Trophoblast cell (in vitro differentiated cells and primary cell): ENCODE measurements at regions not wholly inside any gene's neighbourhood (a gene's known extent, or its start where the extent isn't known, plus 50 kb on each side); places are given as distances from the start of the nearest gene placed in this dataset.

ENCODE experiments used
- DNase-seq, 2 donors: peaks; one replicate each; pipeline ENCODE4 v3.0.0-alpha.2; 2016
- H2AFZ ChIP-seq: 2 replicates; pipeline ENCODE4 v1.6.1; 2013; ENCODE audit warnings: low read length, moderate library complexity, mild to moderate bottlenecking; ENCODE audit not compliant: insufficient read depth, poor library complexity
- H2AK5ac ChIP-seq: 2 replicates; pipeline ENCODE4 v1.6.1; 2013; ENCODE audit warnings: mild to moderate bottlenecking, low read length
- H2BK120ac ChIP-seq: 2 replicates; pipeline ENCODE4 v1.6.1; 2013; ENCODE audit warnings: low read length, mild to moderate bottlenecking, moderate library complexity; ENCODE audit not compliant: insufficient read depth, poor library complexity
- H2BK12ac ChIP-seq: 2 replicates; pipeline ENCODE4 v1.6.1; 2013; ENCODE audit warnings: mild to moderate bottlenecking, low read length, moderate library complexity
- H2BK5ac ChIP-seq: 2 replicates; pipeline ENCODE4 v1.6.1; 2013; ENCODE audit warnings: low read length, low read depth, moderate library complexity, mild to moderate bottlenecking; ENCODE audit not compliant: poor library complexity
- H3K14ac ChIP-seq: 2 replicates; pipeline ENCODE4 v1.6.1; 2013; ENCODE audit warnings: mild to moderate bottlenecking, low read length
- H3K18ac ChIP-seq: 2 replicates; pipeline ENCODE4 v1.6.1; 2013; ENCODE audit warnings: mild to moderate bottlenecking, low read length
- H3K23ac ChIP-seq: 2 replicates; pipeline ENCODE4 v1.6.1; 2013; ENCODE audit warnings: low read length
- H3K27ac ChIP-seq: 2 replicates; pipeline ENCODE4 v1.5.1; 2013; ENCODE audit warnings: low read depth, mild to moderate bottlenecking, inconsistent platforms, low read length, moderate library complexity
- H3K27me3 ChIP-seq: 2 replicates; pipeline ENCODE4 v1.6.1; 2013; ENCODE audit warnings: inconsistent platforms, mild to moderate bottlenecking, low read length, moderate library complexity; ENCODE audit not compliant: insufficient read depth
- H3K36me3 ChIP-seq, 2 experiments: 1 replicate in 1 of 2; 2 replicates in 1 of 2; pipeline ENCODE4 v1.6.1; 2013; ENCODE audit warnings: low read length in 2 of 2, mild to moderate bottlenecking in 2 of 2, moderate library complexity in 1 of 2; ENCODE audit not compliant: insufficient read depth in 2 of 2, control insufficient read depth in 1 of 2
- H3K4ac ChIP-seq: 2 replicates; pipeline ENCODE4 v1.6.1; 2013; ENCODE audit warnings: low read depth, mild to moderate bottlenecking, low read length, moderate library complexity
- H3K4me1 ChIP-seq, 2 experiments: 1 replicate in 1 of 2; 2 replicates in 1 of 2; pipeline ENCODE4 v1.6.1; 2013; ENCODE audit warnings: low read length in 2 of 2, mild to moderate bottlenecking in 2 of 2, moderate library complexity in 1 of 2; ENCODE audit not compliant: insufficient read depth in 2 of 2, control insufficient read depth in 1 of 2
- H3K4me2 ChIP-seq: 2 replicates; pipeline ENCODE4 v1.6.1; 2013; ENCODE audit warnings: inconsistent platforms, mild to moderate bottlenecking, low read length, moderate library complexity
- H3K4me3 ChIP-seq: 2 replicates; pipeline ENCODE4 v1.5.1; 2013; ENCODE audit warnings: mild to moderate bottlenecking, low read depth, low read length, inconsistent platforms
- H3K79me1 ChIP-seq: one replicate; pipeline ENCODE4 v1.6.1; 2013; ENCODE audit warnings: low read length
- H3K79me2 ChIP-seq: 2 replicates; pipeline ENCODE4 v1.6.1; 2013; ENCODE audit warnings: low read length, mild to moderate bottlenecking; ENCODE audit not compliant: control insufficient read depth, insufficient read depth, poor library complexity
- H3K9ac ChIP-seq: 2 replicates; pipeline ENCODE4 v1.6.1; 2013; ENCODE audit warnings: mild to moderate bottlenecking, low read length
- H3K9me3 ChIP-seq: 2 replicates; pipeline ENCODE4 v1.6.1; 2013; ENCODE audit warnings: low read depth, mild to moderate bottlenecking, control low read depth, inconsistent platforms, low read length; ENCODE audit not compliant: insufficient read depth
- H4K12ac ChIP-seq: 2 replicates; pipeline ENCODE4 v1.6.1; 2013; ENCODE audit warnings: low read depth, mild to moderate bottlenecking, low read length, moderate library complexity
- H4K8ac ChIP-seq: 2 replicates; pipeline ENCODE4 v1.6.1; 2013; ENCODE audit warnings: low read depth, mild to moderate bottlenecking, low read length, moderate library complexity
- H4K91ac ChIP-seq: one replicate; pipeline ENCODE4 v1.6.1; 2013; ENCODE audit warnings: low read depth, mild to moderate bottlenecking, low read length, moderate library complexity
- WGBS: extraction: QIAGEN DNeasy Blood & Tissue Kit; methylation state at CpG from one replicate; pipeline ENCODE4 v1.1.7; 2013; ENCODE audit warnings: missing lambda C conversion rate; ENCODE audit not compliant: insufficient read length, insufficient coverage; ENCODE audit errors: extremely low coverage; 5-methylcytosine and 5-hydroxymethylcytosine counted together

- H3K23ac ChIP-seq = no peak overlapping the region
- H2BK120ac ChIP-seq = no peak overlapping the region
- no CpG with 5 or more reads among the region's 3 CpGs for WGBS
- H2AK5ac ChIP-seq = no peak overlapping the region
- no peaks in the 10 kb centered on the region for H3K36me3 ChIP-seq
- DNase-seq = no peak
- H3K4me2 ChIP-seq = no peak overlapping the region
- no peaks in the 10 kb centered on the region for H3K79me1 ChIP-seq
- no peak overlapping the region for H3K4ac ChIP-seq
- no peak overlapping the region for H4K8ac ChIP-seq
- H3K14ac ChIP-seq = no peak overlapping the region
- no peak overlapping the region for H3K9ac ChIP-seq
- no peak overlapping the region for H4K12ac ChIP-seq
- H2BK12ac ChIP-seq = no peak overlapping the region
- no peak overlapping the region for H3K4me3 ChIP-seq
- H3K9me3 ChIP-seq = no peaks in the 10 kb centered on the region
- no peaks in the 10 kb centered on the region for H3K79me2 ChIP-seq
- no peak overlapping the region for H2AFZ ChIP-seq
- no peak overlapping the region for H3K27ac ChIP-seq
- H3K18ac ChIP-seq = no peak overlapping the region
- H4K91ac ChIP-seq = no peak overlapping the region
- no peaks in the 10 kb centered on the region for H3K4me1 ChIP-seq
- H2BK5ac ChIP-seq = no peak overlapping the region
- H3K27me3 ChIP-seq = no peaks in the 10 kb centered on the region
Observed at GRCh38 chr4:124540014-124540413, 172.5 kb downstream of the ANKRD50 start.

GRCh38 chr4:124541652-124542420, 170.7 kb downstream of the ANKRD50 start:
- no peak overlapping the region for H2BK12ac ChIP-seq
- H3K4ac ChIP-seq = no peak overlapping the region
- no peak overlapping the region for H3K14ac ChIP-seq
- H3K27ac ChIP-seq = no peak overlapping the region
- no peak overlapping the region for H4K12ac ChIP-seq
- WGBS = no CpG with 5 or more reads among the region's 4 CpGs
- no peaks in the 10 kb centered on the region for H3K79me1 ChIP-seq
- no peaks in the 10 kb centered on the region for H3K9me3 ChIP-seq
- peak; percentile 23 to 82 for DNase-seq
- no peak overlapping the region for H2AFZ ChIP-seq
- no peak overlapping the region for H2BK120ac ChIP-seq
- no peaks in the 10 kb centered on the region for H3K79me2 ChIP-seq
- no peak overlapping the region for H4K8ac ChIP-seq
- H2AK5ac ChIP-seq = no peak overlapping the region
- no peak overlapping the region for H3K4me3 ChIP-seq
- no peak overlapping the region for H3K23ac ChIP-seq
- H3K27me3 ChIP-seq = no peaks in the 10 kb centered on the region
- no peak overlapping the region for H3K9ac ChIP-seq
- H2BK5ac ChIP-seq = no peak overlapping the region
- H3K4me1 ChIP-seq = no peaks in the 10 kb centered on the region
- H4K91ac ChIP-seq = no peak overlapping the region
- no peaks in the 10 kb centered on the region for H3K36me3 ChIP-seq
- H3K18ac ChIP-seq = no peak overlapping the region
- no peak overlapping the region for H3K4me2 ChIP-seq

- Histone ChIP-seq H3K14ac (no peak overlapping the region), H3K36me3 (no peaks in the 10 kb centered on the region), H2AFZ (no peak overlapping the region), H2BK120ac (no peak overlapping the region), H4K12ac (no peak overlapping the region), H2AK5ac (peak overlapping the region; percentile 2), H3K4me1 (peaks cover 5 to 7% of the 10 kb centered on the region in 2 experiments), H3K4ac (no peak overlapping the region), H3K79me2 (no peaks in the 10 kb centered on the region), H2BK5ac (peak overlapping the region; percentile 22), H3K27ac (no peak overlapping the region), H3K79me1 (peaks cover 14% of the 10 kb centered on the region), H2BK12ac (peak overlapping the region; percentile 46), H3K27me3 (no peaks in the 10 kb centered on the region), H3K9me3 (no peaks in the 10 kb centered on the region), H3K23ac (no peak overlapping the region), H3K18ac (no peak overlapping the region), H4K91ac (peak overlapping the region; percentile 25), H4K8ac (no peak overlapping the region), H3K9ac (no peak overlapping the region), H3K4me3 (no peak overlapping the region), H3K4me2 (no peak overlapping the region)
- DNase-seq = no peak
- WGBS = no CpG with 5 or more reads among the region's 8 CpGs
Observed at GRCh38 chr4:124555959-124556358, 156.6 kb downstream of the ANKRD50 start.

- H2BK5ac ChIP-seq = no peak overlapping the region
- peaks cover 11% of the 10 kb centered on the region for H3K79me1 ChIP-seq
- no peaks in the 10 kb centered on the region for H3K27me3 ChIP-seq
- H4K8ac ChIP-seq = no peak overlapping the region
- H3K9ac ChIP-seq = no peak overlapping the region
- no peak overlapping the region for H2BK12ac ChIP-seq
- H3K36me3 ChIP-seq = no peaks in the 10 kb centered on the region
- no peak overlapping the region for H3K14ac ChIP-seq
- H2BK120ac ChIP-seq = no peak overlapping the region
- no peak overlapping the region for H3K4ac ChIP-seq
- no peak overlapping the region for H3K4me3 ChIP-seq
- no peaks in the 10 kb centered on the region for H3K9me3 ChIP-seq
- no peaks in the 10 kb centered on the region for H3K79me2 ChIP-seq
- H4K91ac ChIP-seq = no peak overlapping the region
- no peak overlapping the region for H3K23ac ChIP-seq
- no peak overlapping the region for H2AK5ac ChIP-seq
- H3K18ac ChIP-seq = no peak overlapping the region
- DNase-seq = no peak
- H3K4me2 ChIP-seq = no peak overlapping the region
- H3K4me1 ChIP-seq = peaks cover 4% of the 10 kb centered on the region in 2 experiments
- H2AFZ ChIP-seq = no peak overlapping the region
- H4K12ac ChIP-seq = no peak overlapping the region
- no peak overlapping the region for H3K27ac ChIP-seq
- WGBS = no CpG with 5 or more reads among the region's 1 CpG
Observed at GRCh38 chr4:124564121-124564520, 148.4 kb downstream of the ANKRD50 start.
